Smooth muscle cell (in vitro differentiated cells): ENCODE measurements at regions not wholly inside any gene's neighbourhood (a gene's known extent, or its start where the extent isn't known, plus 50 kb on each side); places are given as distances from the start of the nearest gene placed in this dataset.

Source experiments
- DNase-seq: peaks from one replicate; lab custom pipeline; 2025; ENCODE audit not compliant: unreplicated experiment; lab: John Stamatoyannopoulos, UW
- H2AFZ ChIP-seq: fragments of 200-600 bp; sonication (generic); 2 replicates; pipeline ENCODE4 v1.6.0; 2016; ENCODE audit warnings: antibody characterized with exemption, low read depth, mild to moderate bottlenecking
- H3F3A ChIP-seq: fragments of 200-600 bp; sonication (generic); 2 replicates; pipeline ENCODE4 v1.6.0; 2017; ENCODE audit warnings: antibody characterized with exemption, low read depth
- H3K27ac ChIP-seq: fragments of 200-600 bp; sonication (generic); 2 replicates; pipeline ENCODE4 v1.5.1; 2016; ENCODE audit warnings: low read depth, mild to moderate bottlenecking
- H3K27me3 ChIP-seq: fragments of 200-600 bp; sonication (generic); 2 replicates; pipeline ENCODE4 v1.6.1; 2016; ENCODE audit warnings: low read depth, mild to moderate bottlenecking
- H3K36me3 ChIP-seq: fragments of 200-600 bp; sonication (generic); 2 replicates; pipeline ENCODE4 v1.5.1; 2016; ENCODE audit warnings: low read depth
- H3K4me1 ChIP-seq: fragments of 200-600 bp; sonication (generic); 2 replicates; pipeline ENCODE4 v1.5.1; 2016; ENCODE audit warnings: low read depth
- H3K4me2 ChIP-seq: fragments of 200-600 bp; sonication (generic); 2 replicates; pipeline ENCODE4 v1.6.0; 2016; ENCODE audit warnings: mild to moderate bottlenecking
- H3K4me3 ChIP-seq: fragments of 200-600 bp; sonication (generic); 2 replicates; pipeline ENCODE4 v1.5.1; 2016; ENCODE audit warnings: mild to moderate bottlenecking
- H3K79me2 ChIP-seq: fragments of 200-600 bp; sonication (generic); 2 replicates; pipeline ENCODE4 v1.6.0; 2016; ENCODE audit warnings: low read depth, mild to moderate bottlenecking
- H3K9ac ChIP-seq: fragments of 200-600 bp; sonication (generic); 2 replicates; pipeline ENCODE4 v1.6.0; 2016; ENCODE audit warnings: low read depth
- H3K9me3 ChIP-seq: fragments of 200-600 bp; sonication (generic); replicated peaks from 2 replicates; pipeline ENCODE4 v1.5.1; 2016; ENCODE audit warnings: low read depth
- H4K20me1 ChIP-seq: fragments of 200-600 bp; sonication (generic); 2 replicates; pipeline ENCODE4 v1.6.0; 2016; ENCODE audit warnings: low read depth
- CTCF ChIP-seq: fragments of 200-600 bp; sonication (generic); IDR thresholded peaks from 2 replicates; pipeline ENCODE4 v1.5.1; 2017; ENCODE audit warnings: borderline replicate concordance, mild to moderate bottlenecking, antibody characterized with exemption; ENCODE audit not compliant: insufficient read depth, poor library complexity, severe bottlenecking
- WGBS: methylation state at CpG from one replicate; pipeline ENCODE4 v1.1.7; 2016; ENCODE audit warnings: low lambda C conversion rate; 5-methylcytosine and 5-hydroxymethylcytosine counted together

GRCh38 chr14:65949711-65950516 lies 536.3 kb upstream of the CCDC196 start:
- Histone ChIP-seq H3K79me2 (no peaks in the 10 kb centered on the region), H3F3A (no peaks in the 10 kb centered on the region), H2AFZ (no peak overlapping the region), H3K27ac (no peak overlapping the region), H3K9me3 (no peaks in the 10 kb centered on the region), H3K9ac (no peak overlapping the region), H3K4me3 (no peak overlapping the region), H3K27me3 (no peaks in the 10 kb centered on the region), H4K20me1 (no peaks in the 10 kb centered on the region), H3K4me1 (no peaks in the 10 kb centered on the region), H3K4me2 (no peak overlapping the region), H3K36me3 (no peaks in the 10 kb centered on the region)
- WGBS: 71% methylated on average over 4 of the region's 4 CpGs
- no peak for TF ChIP-seq CTCF
- no peak for DNase-seq

GRCh38 chr14:65954942-65955341 lies 531.2 kb upstream of the CCDC196 start:
- H3K4me1 ChIP-seq: peaks cover 4% of the 10 kb centered on the region
- H4K20me1 ChIP-seq: no peaks in the 10 kb centered on the region
- no peak for TF ChIP-seq CTCF
- no peak overlapping the region for H3K4me3 ChIP-seq
- no peaks in the 10 kb centered on the region for H3K9me3 ChIP-seq
- H3K27me3 ChIP-seq: no peaks in the 10 kb centered on the region
- H2AFZ ChIP-seq: no peak overlapping the region
- 90% methylated on average over 2 of the region's 2 CpGs for WGBS
- H3K27ac ChIP-seq: no peak overlapping the region
- H3K9ac ChIP-seq: no peak overlapping the region
- no peaks in the 10 kb centered on the region for H3K79me2 ChIP-seq
- no peak overlapping the region for H3K4me2 ChIP-seq
- H3K36me3 ChIP-seq: no peaks in the 10 kb centered on the region
- no peak for DNase-seq
- no peaks in the 10 kb centered on the region for H3F3A ChIP-seq

- no peaks in the 10 kb centered on the region for H3K27me3 ChIP-seq
- H4K20me1 ChIP-seq: no peaks in the 10 kb centered on the region
- no peak for DNase-seq
- H3K4me2 ChIP-seq: no peak overlapping the region
- H3K4me3 ChIP-seq: no peak overlapping the region
- H2AFZ ChIP-seq: no peak overlapping the region
- no peaks in the 10 kb centered on the region for H3F3A ChIP-seq
- TF ChIP-seq CTCF: no peak
- H3K27ac ChIP-seq: no peak overlapping the region
- no peak overlapping the region for H3K9ac ChIP-seq
- H3K79me2 ChIP-seq: no peaks in the 10 kb centered on the region
- H3K36me3 ChIP-seq: no peaks in the 10 kb centered on the region
- 83% methylated on average over 8 of the region's 8 CpGs for WGBS
- H3K4me1 ChIP-seq: peaks cover 4% of the 10 kb centered on the region
- H3K9me3 ChIP-seq: no peaks in the 10 kb centered on the region
Measured at GRCh38 chr14:65957631-65958205, 528.5 kb upstream of the CCDC196 start.
